Ovary (tissue), 3 donors: ENCODE measurements at regions not wholly inside any gene's neighbourhood (a gene's known extent, or its start where the extent isn't known, plus 50 kb on each side); places are given as distances from the start of the nearest gene placed in this dataset.

Source experiments
- EP300 ChIP-seq: sonication (generic); formaldehyde crosslinking; IDR thresholded peaks from one replicate; pipeline ENCODE4 v1.6.1; 2017; ENCODE audit warnings: antibody characterized with exemption
- POLR2A ChIP-seq: fragments of 450-650 bp; IDR thresholded peaks from one replicate; pipeline ENCODE4 v1.6.1; 2017; ENCODE audit warnings: antibody characterized with exemption, mild to moderate bottlenecking, moderate library complexity
- TF ChIP-seq, protein P1 (sequence below), 3 donors: fragments of 450-650 bp in 2 of 3; fragments of 200-600 bp in 1 of 3; IDR thresholded peaks; one replicate each; pipeline versions ENCODE4 v1.5.1 to v1.8.0; 2016 to 2022; ENCODE audit warnings: antibody characterized with exemption in 3 of 3, mild to moderate bottlenecking in 1 of 3
- donor health status: DM: no; HTN: no; CAD: no.

DNA sequence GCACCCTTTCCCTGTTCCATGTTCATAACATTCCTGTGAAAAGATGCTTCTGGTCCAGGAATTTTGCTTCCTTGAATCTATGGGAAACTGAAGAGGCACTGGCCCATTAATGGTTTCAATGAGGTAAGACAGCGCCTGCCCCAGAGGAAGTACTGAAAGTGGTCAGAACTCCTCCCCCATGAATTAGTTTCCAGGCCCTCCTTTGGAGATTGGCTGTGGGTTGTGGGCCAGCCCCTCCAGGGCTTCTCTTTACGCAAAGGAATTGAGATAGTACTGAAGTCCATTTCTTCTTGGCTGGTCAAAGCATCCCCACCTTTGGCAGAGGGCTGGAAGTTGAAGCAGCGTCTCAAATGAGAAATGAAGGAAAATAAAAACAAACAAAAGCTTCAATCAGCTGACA, 175.5 kb downstream of the POLR2M start:
- TF ChIP-seq, protein P1, sequence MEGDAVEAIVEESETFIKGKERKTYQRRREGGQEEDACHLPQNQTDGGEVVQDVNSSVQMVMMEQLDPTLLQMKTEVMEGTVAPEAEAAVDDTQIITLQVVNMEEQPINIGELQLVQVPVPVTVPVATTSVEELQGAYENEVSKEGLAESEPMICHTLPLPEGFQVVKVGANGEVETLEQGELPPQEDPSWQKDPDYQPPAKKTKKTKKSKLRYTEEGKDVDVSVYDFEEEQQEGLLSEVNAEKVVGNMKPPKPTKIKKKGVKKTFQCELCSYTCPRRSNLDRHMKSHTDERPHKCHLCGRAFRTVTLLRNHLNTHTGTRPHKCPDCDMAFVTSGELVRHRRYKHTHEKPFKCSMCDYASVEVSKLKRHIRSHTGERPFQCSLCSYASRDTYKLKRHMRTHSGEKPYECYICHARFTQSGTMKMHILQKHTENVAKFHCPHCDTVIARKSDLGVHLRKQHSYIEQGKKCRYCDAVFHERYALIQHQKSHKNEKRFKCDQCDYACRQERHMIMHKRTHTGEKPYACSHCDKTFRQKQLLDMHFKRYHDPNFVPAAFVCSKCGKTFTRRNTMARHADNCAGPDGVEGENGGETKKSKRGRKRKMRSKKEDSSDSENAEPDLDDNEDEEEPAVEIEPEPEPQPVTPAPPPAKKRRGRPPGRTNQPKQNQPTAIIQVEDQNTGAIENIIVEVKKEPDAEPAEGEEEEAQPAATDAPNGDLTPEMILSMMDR (IDR thresholded peaks at IDR 0.05) = no peak
- no peak for TF ChIP-seq POLR2A
- TF ChIP-seq EP300 = no peak
